Cardiac muscle cell (in vitro differentiated cells and primary cell): ENCODE measurements at regions not wholly inside any gene's neighbourhood (a gene's known extent, or its start where the extent isn't known, plus 50 kb on each side); places are given as distances from the start of the nearest gene placed in this dataset.
A peak's percentile ranks its signal among the peaks of the same experiment; 100 is the strongest.

ENCODE experiments used
- DNase-seq, 2 donors: peaks; one replicate each; pipeline versions ENCODE4 v3.0.0 to v3.0.0-alpha.2; 2010 to 2017; ENCODE audit warnings: low read depth in 1 of 2, low spot score in 1 of 2
- H3K27ac ChIP-seq: fragments of 200-600 bp; sonication (generic); 2 replicates; pipeline ENCODE4 v1.5.1; 2016
- H3K27me3 ChIP-seq: fragments of 200-600 bp; sonication (generic); 2 replicates; pipeline ENCODE4 v1.6.0; 2016; ENCODE audit warnings: control low read depth
- H3K36me3 ChIP-seq: fragments of 200-600 bp; sonication (generic); 2 replicates; pipeline ENCODE4 v1.5.1; 2016; ENCODE audit warnings: control low read depth
- H3K4me1 ChIP-seq: fragments of 200-600 bp; sonication (generic); 2 replicates; pipeline ENCODE4 v1.8.1; 2017; ENCODE audit warnings: low read depth, mild to moderate bottlenecking, mixed run types
- H3K4me3 ChIP-seq: fragments of 200-600 bp; sonication (generic); 2 replicates; pipeline ENCODE4 v1.5.1; 2016; ENCODE audit warnings: mild to moderate bottlenecking
- H3K9me3 ChIP-seq: fragments of 200-600 bp; sonication (generic); 2 replicates; pipeline ENCODE4 v1.5.1; 2017; ENCODE audit warnings: low read depth, mild to moderate bottlenecking, control low read depth
- CTCF ChIP-seq: IDR thresholded peaks from 2 replicates; pipeline ENCODE4 v1.5.1; 2012; ENCODE audit warnings: low read depth, mild to moderate bottlenecking, low read length

- no peaks in the 10 kb centered on the region for H3K9me3 ChIP-seq
- TF ChIP-seq CTCF: no peak
- no peak overlapping the region for H3K27ac ChIP-seq
- no peaks in the 10 kb centered on the region for H3K4me1 ChIP-seq
- no peak overlapping the region for H3K4me3 ChIP-seq
- H3K27me3 ChIP-seq: no peaks in the 10 kb centered on the region
- H3K36me3 ChIP-seq: no peaks in the 10 kb centered on the region
- DNase-seq: no peak
These were observed 50.8 kb upstream of the SEL1L start for GRCh38 chr14:81584495-81584894.

GRCh38 chr14:81589381-81590065 lies 55.9 kb upstream of the SEL1L start:
- TF ChIP-seq CTCF: no peak
- Histone ChIP-seq H3K4me1 (no peaks in the 10 kb centered on the region), H3K9me3 (no peaks in the 10 kb centered on the region), H3K27ac (no peak overlapping the region), H3K4me3 (no peak overlapping the region), H3K27me3 (no peaks in the 10 kb centered on the region), H3K36me3 (no peaks in the 10 kb centered on the region)
- DNase-seq: no peak

GRCh38 chr14:81591266-81591665 lies 57.6 kb upstream of the SEL1L start:
- Histone ChIP-seq H3K27me3 (no peaks in the 10 kb centered on the region), H3K27ac (no peak overlapping the region), H3K4me1 (no peaks in the 10 kb centered on the region), H3K36me3 (no peaks in the 10 kb centered on the region), H3K9me3 (no peaks in the 10 kb centered on the region), H3K4me3 (no peak overlapping the region)
- no peak for TF ChIP-seq CTCF
- no peak for DNase-seq

GRCh38 chr14:81594012-81594411 lies 60.4 kb upstream of the SEL1L start:
- Histone ChIP-seq H3K27ac (no peak overlapping the region), H3K27me3 (no peaks in the 10 kb centered on the region), H3K9me3 (no peaks in the 10 kb centered on the region), H3K4me1 (no peaks in the 10 kb centered on the region), H3K36me3 (no peaks in the 10 kb centered on the region), H3K4me3 (no peak overlapping the region)
- DNase-seq: peak in 1 of 2 donors; percentile 0
- TF ChIP-seq CTCF: no peak

- TF ChIP-seq CTCF: no peak
- Histone ChIP-seq H3K27ac (no peak overlapping the region), H3K27me3 (no peaks in the 10 kb centered on the region), H3K9me3 (no peaks in the 10 kb centered on the region), H3K36me3 (no peaks in the 10 kb centered on the region), H3K4me1 (no peaks in the 10 kb centered on the region), H3K4me3 (no peak overlapping the region)
- no peak for DNase-seq
These were observed 72.0 kb upstream of the SEL1L start for GRCh38 chr14:81605660-81606059.
